Duodenal mucosa (tissue), 2 donors: ENCODE measurements at regions not wholly inside any gene's neighbourhood (a gene's known extent, or its start where the extent isn't known, plus 50 kb on each side); places are given as distances from the start of the nearest gene placed in this dataset.
"Not testable (repeated sequence)": the region's sequence is repeated elsewhere in the genome, so short reads cannot be mapped to it uniquely, and the experiment has no call there.

Source experiments
- H3K27ac ChIP-seq: one replicate; pipeline ENCODE4 v1.7.0; 2013; ENCODE audit warnings: low read depth, low read length
- H3K27me3 ChIP-seq, 2 donors: one replicate each; pipeline ENCODE4 v1.7.0; 2013; ENCODE audit warnings: low read length in 2 of 2, control low read depth in 1 of 2; ENCODE audit not compliant: insufficient read depth in 2 of 2, control insufficient read depth in 1 of 2
- H3K36me3 ChIP-seq, 2 donors: one replicate each; pipeline ENCODE4 v1.7.0; 2013; ENCODE audit warnings: low read length in 2 of 2, control low read depth in 1 of 2; ENCODE audit not compliant: insufficient read depth in 2 of 2, control insufficient read depth in 1 of 2
- H3K4me1 ChIP-seq, 2 donors: one replicate each; pipeline ENCODE4 v1.7.0; 2013; ENCODE audit warnings: low read length in 2 of 2, control low read depth in 1 of 2; ENCODE audit not compliant: insufficient read depth in 2 of 2, control insufficient read depth in 1 of 2
- H3K4me3 ChIP-seq, 2 donors: one replicate each; pipeline ENCODE4 v1.7.0; 2013; ENCODE audit warnings: low read length in 2 of 2, low read depth in 1 of 2
- H3K9ac ChIP-seq, 2 donors: one replicate each; pipeline ENCODE4 v1.7.0; 2013; ENCODE audit warnings: low read length in 2 of 2, low read depth in 1 of 2
- H3K9me3 ChIP-seq, 2 donors: one replicate each; pipeline ENCODE4 v1.7.0; 2013; ENCODE audit warnings: low read length in 2 of 2, control low read depth in 1 of 2; ENCODE audit not compliant: control insufficient read depth in 1 of 2

DNA sequence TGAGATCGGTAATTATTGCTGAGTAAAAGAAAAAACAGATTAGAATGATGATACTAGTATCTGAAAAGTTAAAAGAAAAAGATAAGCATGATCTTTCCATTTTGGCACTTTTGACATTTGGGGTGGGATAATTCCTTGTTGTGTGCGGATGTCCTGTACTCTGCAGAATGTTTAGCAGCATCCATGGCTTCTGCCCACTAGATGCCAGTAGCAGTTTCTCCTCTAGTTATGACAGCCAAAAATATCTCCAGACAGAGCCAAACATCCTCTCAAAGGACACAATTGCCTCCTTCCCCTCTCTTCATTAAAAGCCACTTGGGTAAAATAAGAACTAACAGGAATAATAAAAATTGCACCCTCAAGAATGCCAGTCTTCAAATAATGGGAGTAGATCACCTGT is 468.8 kb upstream of the GRM7 start:
- H3K4me1 ChIP-seq = no peaks in the 10 kb centered on the region
- no peaks in the 10 kb centered on the region for H3K36me3 ChIP-seq
- no peak overlapping the region for H3K9ac ChIP-seq
- no peaks in the 10 kb centered on the region for H3K27me3 ChIP-seq
- H3K9me3 ChIP-seq = no peaks in the 10 kb centered on the region
- no peak overlapping the region for H3K4me3 ChIP-seq
- H3K27ac ChIP-seq = no peak overlapping the region

DNA sequence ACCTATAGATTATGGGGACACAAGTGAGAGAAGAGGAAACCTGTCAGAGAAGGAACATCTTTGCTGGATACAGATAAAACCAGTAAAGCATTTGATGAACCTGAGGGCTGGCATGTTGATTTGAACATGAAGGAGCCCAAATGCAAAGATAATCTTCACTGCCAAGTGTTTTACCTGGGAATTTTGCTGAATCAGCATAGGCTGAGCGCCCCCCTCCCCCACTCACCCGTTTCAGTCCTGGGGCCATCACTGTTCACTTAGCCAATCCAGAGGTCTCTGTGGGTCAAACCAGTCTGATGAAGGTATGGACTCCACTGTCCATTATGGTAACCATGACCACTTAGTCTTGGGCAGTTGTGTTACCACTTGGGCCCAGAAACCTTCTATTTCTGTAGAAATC is 466.0 kb upstream of the GRM7 start:
- Histone ChIP-seq H3K9ac (no peak overlapping the region), H3K4me3 (no peak overlapping the region), H3K9me3 (no peaks in the 10 kb centered on the region), H3K27ac (no peak overlapping the region), H3K4me1 (no peaks in the 10 kb centered on the region), H3K27me3 (no peaks in the 10 kb centered on the region), H3K36me3 (no peaks in the 10 kb centered on the region)

DNA sequence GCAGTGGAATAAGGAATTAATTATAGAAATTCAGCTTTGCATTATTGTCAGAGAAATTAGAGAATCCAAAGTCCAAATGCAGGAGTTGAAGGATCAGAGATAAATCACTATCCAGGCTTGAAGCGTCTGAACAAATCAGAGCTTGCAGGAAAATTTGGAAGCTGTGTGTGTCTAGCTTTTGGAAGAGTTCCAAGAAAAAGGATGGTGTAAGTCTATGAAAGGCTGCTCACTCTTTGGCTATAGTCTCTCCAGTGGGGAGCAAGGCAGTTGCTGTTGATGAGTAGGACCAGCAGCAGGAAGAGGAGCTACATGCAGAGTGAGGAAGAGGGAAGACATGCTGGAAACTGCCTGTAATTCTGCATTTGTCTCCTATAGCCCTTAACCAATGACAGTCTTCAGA is 464.3 kb upstream of the GRM7 start:
- no peaks in the 10 kb centered on the region for H3K4me1 ChIP-seq
- H3K27ac ChIP-seq = no peak overlapping the region
- H3K9me3 ChIP-seq = no peaks in the 10 kb centered on the region
- H3K9ac ChIP-seq = no peak overlapping the region
- no peaks in the 10 kb centered on the region for H3K27me3 ChIP-seq
- no peak overlapping the region for H3K4me3 ChIP-seq
- no peaks in the 10 kb centered on the region for H3K36me3 ChIP-seq

DNA sequence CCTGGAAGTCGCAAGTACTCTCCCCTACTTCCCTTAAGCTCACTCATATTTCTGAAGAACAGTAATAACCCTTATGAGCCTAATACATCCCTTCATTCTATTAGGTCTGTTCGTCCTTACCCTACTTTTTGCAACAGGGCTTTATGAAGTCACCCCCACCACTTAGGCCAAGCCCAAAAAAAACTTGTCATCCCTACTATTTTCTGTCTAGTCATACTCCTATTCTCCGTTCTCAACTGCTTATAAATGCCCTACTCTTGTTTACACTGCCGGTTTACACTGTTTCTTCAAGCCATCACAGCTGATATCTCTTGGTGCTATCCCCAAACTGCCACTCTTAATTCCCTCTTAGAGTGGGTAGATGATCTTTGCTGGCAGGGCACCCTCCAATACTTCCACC is 458.2 kb upstream of the GRM7 start:
- not testable (repeated sequence) for H3K27me3 ChIP-seq, H3K36me3 ChIP-seq, H3K9ac ChIP-seq, H3K4me1 ChIP-seq, H3K4me3 ChIP-seq, H3K27ac ChIP-seq, H3K9me3 ChIP-seq

DNA sequence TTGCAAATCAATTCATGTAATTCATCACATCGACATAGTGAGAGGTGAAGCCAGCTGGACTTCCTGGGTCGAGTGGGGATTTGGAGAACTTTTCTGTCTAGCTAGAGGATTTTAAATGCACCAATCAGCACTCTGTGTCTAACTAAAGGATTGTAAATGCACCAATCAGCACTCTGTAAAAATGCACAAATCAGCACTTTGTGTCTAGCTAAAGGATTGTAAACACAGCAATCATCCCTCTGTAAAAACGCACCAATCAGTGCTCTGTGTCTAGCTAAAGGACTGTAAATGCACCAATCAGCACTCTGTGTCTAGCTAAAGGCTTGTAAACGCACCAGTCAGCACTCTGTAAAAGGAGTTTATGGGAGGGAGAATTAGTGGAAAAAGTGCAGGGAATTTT is 454.0 kb upstream of the GRM7 start:
- H3K4me3 ChIP-seq, H3K9ac ChIP-seq, H3K36me3 ChIP-seq, H3K27me3 ChIP-seq, H3K9me3 ChIP-seq, H3K4me1 ChIP-seq, H3K27ac ChIP-seq: not testable (repeated sequence)

DNA sequence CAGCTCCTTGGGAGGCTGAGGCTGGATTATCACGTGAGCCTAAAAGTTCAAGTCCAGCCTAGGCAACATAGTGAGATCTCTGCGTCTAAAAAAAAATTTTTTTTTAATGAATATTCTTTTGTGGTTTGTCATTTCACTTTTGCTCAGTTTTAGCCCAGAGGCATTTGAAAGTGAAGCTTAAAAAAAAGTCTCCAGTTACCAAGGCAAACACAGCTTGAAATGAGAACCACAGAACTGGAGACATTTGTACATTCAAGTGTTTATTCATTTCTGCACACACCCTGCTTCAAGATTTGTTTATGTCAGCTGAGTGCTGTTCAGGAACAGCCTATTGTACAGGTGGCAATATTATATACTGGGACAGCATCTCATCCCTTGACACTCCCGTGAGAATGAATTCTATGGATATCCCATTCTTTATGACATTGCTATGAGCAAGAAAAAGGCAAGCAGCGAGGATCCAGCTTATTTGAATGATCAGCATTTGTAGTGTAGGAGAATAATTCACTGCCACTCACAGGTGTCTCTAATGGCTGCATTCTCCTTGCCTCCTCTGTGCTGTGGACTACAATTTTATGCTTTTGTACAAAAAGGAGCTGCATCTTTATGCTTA is 444.8 kb upstream of the GRM7 start:
- Histone ChIP-seq H3K4me1 (no peaks in the 10 kb centered on the region), H3K9ac (no peak overlapping the region), H3K27ac (no peak overlapping the region), H3K27me3 (no peaks in the 10 kb centered on the region), H3K4me3 (no peak overlapping the region), H3K36me3 (no peaks in the 10 kb centered on the region), H3K9me3 (no peaks in the 10 kb centered on the region)

DNA sequence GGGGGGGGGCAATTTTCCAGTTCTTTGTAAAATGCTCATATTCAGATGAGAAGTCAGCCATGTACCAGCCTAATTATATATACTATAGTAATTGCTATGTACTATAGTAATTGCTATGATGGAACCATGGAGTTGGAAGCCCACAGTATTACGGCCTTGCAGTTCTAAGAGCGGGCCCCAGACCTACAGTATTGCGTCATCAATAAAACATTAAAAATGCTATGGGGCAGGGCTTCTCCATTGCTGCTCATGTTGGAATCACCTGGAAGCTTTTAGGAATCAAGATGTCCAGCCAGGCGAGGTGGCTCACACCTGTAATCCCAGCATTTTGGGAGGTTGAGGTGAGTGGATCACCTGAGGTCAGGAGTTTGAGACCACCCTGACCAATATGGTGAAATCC is 443.7 kb upstream of the GRM7 start:
- Histone ChIP-seq H3K27me3 (no peaks in the 10 kb centered on the region), H3K9me3 (no peaks in the 10 kb centered on the region), H3K4me3 (no peak overlapping the region), H3K27ac (no peak overlapping the region), H3K9ac (no peak overlapping the region), H3K36me3 (no peaks in the 10 kb centered on the region), H3K4me1 (no peaks in the 10 kb centered on the region)

DNA sequence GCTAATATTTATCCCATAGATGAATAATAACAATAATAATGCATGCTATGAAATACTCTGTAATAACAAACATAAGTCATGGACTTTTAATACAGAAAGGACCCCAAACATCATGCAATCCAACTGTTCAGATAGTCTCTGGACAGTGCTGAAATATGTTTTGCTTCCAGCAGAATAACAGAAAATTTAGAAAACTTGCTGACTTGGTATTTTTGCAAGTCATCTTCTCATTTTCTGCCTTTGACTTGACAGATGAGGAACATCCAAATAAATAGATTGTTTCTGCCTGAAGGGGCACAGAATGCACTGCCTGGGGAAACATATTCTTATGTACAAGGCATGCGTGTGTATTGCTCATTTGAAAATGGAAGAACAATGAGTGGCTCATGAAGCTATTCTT is 442.4 kb upstream of the GRM7 start:
- H3K4me3 ChIP-seq = no peak overlapping the region
- H3K36me3 ChIP-seq = no peaks in the 10 kb centered on the region
- H3K9me3 ChIP-seq = no peaks in the 10 kb centered on the region
- no peaks in the 10 kb centered on the region for H3K27me3 ChIP-seq
- H3K4me1 ChIP-seq = no peaks in the 10 kb centered on the region
- no peak overlapping the region for H3K9ac ChIP-seq
- no peak overlapping the region for H3K27ac ChIP-seq

DNA sequence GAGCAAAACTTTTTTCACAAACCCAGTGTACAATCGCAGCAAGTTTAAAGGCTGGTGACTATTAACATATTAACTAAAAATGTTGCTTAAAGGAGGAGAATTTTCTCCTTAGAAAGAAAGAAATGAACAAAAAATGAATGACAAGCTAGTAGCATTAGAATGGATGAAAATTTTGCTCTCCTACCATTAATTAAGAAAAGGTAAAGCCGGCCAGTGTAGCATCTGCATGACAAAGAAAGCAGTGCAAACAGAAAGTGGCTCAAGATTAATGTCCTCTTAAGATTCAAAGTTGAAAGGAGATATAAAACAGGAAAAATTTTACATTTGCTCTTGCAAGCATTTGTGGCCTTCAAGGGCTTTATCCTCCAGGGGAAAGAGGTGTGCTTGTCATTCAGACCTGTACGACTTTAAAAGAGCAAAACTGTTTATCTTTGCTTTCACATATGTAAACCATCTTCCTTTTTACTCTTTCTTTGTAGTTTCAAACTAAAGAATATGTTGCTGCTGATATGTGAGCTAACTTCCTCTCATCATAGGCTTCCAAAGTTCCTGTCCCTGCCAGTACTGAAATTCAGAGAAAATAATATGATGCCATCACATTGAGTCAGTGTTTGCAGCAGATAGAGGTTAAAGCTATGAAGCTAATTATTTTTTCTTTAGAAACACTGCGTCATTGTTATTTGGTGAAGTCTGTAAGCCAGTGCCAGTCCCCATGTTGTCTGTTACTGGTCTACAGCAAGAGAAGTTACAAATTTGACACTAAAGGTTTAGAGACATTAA is 439.1 kb upstream of the GRM7 start:
- no peak overlapping the region for H3K27ac ChIP-seq
- H3K9me3 ChIP-seq = peaks cover 2 to 3% of the 10 kb centered on the region in 2 donors

DNA sequence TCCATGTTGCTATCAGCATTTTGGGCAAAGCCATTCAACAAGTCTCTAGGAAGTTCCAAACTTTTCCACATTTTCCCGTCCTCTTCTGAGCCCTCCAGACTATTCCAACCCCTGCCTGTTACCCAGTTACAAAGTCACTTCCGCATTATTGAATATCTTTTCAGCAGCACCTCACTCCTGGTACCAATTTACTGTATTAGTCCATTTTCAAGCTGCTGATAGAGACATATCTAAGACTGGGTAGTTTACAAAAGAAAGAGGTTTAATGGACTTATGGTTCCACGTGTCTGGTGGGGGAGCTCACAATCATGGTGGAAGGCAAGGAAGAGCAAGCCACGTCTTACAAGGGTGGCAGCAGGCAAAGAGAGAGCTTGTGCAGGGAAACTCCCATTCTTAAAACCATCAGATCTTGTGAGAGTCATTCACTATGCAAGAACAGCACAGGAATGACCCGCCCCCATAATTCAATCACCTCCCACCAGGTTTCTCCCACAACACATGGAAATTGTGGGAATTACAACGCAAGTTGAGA is 435.6 kb upstream of the GRM7 start:
- no peaks in the 10 kb centered on the region for H3K4me1 ChIP-seq
- H3K27ac ChIP-seq = no peak overlapping the region
- H3K27me3 ChIP-seq = no peaks in the 10 kb centered on the region
- no peak overlapping the region for H3K9ac ChIP-seq
- peaks cover 2 to 3% of the 10 kb centered on the region in 2 donors for H3K9me3 ChIP-seq
- H3K4me3 ChIP-seq = no peak overlapping the region
- no peaks in the 10 kb centered on the region for H3K36me3 ChIP-seq

More for the DNA sequence above, 439.1 kb upstream of the GRM7 start:
- Histone ChIP-seq H3K4me3 (no peak overlapping the region), H3K27me3 (no peaks in the 10 kb centered on the region), H3K36me3 (no peaks in the 10 kb centered on the region), H3K4me1 (no peaks in the 10 kb centered on the region), H3K9ac (no peak overlapping the region)
